ENCODE measurements at regions not wholly inside any gene's neighbourhood (a gene's known extent, or its start where the extent isn't known, plus 50 kb on each side); places are given as distances from the start of the nearest gene placed in this dataset.

DNA sequence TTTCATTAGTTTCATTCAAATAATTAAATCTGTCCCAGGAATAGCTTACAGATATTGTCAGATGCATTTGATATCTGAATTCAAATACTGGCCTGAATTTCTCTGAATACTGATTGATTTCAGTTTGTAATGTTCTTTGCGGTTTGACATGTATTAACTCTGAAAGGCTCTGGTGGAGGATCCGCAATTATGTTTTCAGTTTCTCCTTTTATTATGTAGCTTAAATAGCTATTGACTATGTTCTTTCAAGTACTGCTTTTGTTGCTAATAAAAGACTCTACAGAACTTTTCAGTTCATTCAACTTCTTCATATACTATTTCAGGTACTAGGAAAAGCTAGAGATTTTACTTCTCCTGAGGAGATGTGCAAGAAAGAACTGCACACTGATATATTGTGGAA lies 2085.4 kb upstream of the RAG2 start:
- H3K4me3 ChIP-seq, result no peak overlapping the region
- intact Hi-C loops (cut with DNase I), result no loop called here
- H3K4me1 ChIP-seq, result no peaks in the 10 kb centered on the region
- TF ChIP-seq, protein P1, sequence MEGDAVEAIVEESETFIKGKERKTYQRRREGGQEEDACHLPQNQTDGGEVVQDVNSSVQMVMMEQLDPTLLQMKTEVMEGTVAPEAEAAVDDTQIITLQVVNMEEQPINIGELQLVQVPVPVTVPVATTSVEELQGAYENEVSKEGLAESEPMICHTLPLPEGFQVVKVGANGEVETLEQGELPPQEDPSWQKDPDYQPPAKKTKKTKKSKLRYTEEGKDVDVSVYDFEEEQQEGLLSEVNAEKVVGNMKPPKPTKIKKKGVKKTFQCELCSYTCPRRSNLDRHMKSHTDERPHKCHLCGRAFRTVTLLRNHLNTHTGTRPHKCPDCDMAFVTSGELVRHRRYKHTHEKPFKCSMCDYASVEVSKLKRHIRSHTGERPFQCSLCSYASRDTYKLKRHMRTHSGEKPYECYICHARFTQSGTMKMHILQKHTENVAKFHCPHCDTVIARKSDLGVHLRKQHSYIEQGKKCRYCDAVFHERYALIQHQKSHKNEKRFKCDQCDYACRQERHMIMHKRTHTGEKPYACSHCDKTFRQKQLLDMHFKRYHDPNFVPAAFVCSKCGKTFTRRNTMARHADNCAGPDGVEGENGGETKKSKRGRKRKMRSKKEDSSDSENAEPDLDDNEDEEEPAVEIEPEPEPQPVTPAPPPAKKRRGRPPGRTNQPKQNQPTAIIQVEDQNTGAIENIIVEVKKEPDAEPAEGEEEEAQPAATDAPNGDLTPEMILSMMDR (IDR thresholded peaks at IDR 0.05), result no peak
- no peaks in the 10 kb centered on the region for H3K9me3 ChIP-seq
- ATAC-seq, result no peak
- H3K27me3 ChIP-seq, result no peaks in the 10 kb centered on the region
- H3K27ac ChIP-seq, result no peak overlapping the region
- no peaks in the 10 kb centered on the region for H3K36me3 ChIP-seq
- DNase-seq, result no peak
- WGBS, 2 donors, result 92 to 96% methylated on average over 2 of the region's 2 CpGs

DNA sequence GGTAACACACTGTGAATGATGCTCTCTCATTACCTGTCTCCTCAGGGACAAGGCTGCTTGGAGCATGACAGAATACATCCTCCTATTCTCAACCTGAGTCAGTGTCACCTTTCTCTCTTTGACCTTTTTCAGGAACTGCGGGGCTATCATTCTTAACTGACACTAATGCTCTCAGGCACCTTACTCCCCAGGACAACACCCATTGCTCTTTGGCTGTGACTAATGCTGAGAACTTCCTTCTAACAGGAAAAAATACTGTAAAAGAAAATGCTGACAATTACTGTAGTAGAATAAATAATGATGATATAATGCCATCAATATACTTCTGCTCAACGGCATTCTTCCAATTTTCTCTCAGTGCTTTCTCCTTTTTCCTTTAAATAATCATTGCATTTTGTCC lies 2082.7 kb upstream of the RAG2 start:
- DNase-seq (no peak), ATAC-seq (no peak)
- no peaks in the 10 kb centered on the region for H3K9me3 ChIP-seq
- H3K4me1 ChIP-seq, result no peaks in the 10 kb centered on the region
- H3K27ac ChIP-seq, result no peak overlapping the region
- TF ChIP-seq, protein P1 (IDR thresholded peaks at IDR 0.05), result no peak
- H3K27me3 ChIP-seq, result no peaks in the 10 kb centered on the region
- no peak overlapping the region for H3K4me3 ChIP-seq
- 77 to 79% methylated on average over 2 of the region's 2 CpGs for WGBS, 2 donors
- intact Hi-C loops (cut with DNase I), result no loop called here
- H3K36me3 ChIP-seq, result no peaks in the 10 kb centered on the region

DNA sequence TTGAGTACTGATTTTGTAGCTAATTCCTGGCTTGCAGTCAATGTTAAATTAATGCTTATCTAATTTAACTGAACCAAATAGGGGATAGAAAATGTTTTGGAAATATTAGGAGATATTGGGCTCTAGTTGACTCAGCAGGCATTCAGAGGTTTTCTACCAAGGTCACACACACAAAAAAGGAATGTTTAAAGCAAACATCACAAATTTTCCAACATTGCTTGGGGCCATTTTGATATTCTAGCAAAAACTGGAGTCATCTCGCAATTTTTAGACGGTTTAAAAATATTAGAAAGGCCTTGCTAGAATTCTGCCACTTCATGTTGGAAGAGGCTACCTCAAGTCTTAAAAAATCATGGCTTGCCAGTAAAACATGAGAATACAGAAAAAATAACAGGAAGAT lies 2082.1 kb upstream of the RAG2 start:
- TF ChIP-seq, protein P1 (IDR thresholded peaks at IDR 0.05), result no peak
- intact Hi-C loops (cut with DNase I), result no loop called here
- WGBS, 2 donors, result 94 to 95% methylated on average over 2 of the region's 2 CpGs
- DNase-seq (no peak), ATAC-seq (no peak)
- Histone ChIP-seq H3K9me3 (no peaks in the 10 kb centered on the region), H3K27me3 (no peaks in the 10 kb centered on the region), H3K36me3 (no peaks in the 10 kb centered on the region), H3K4me3 (no peak overlapping the region), H3K4me1 (no peaks in the 10 kb centered on the region), H3K27ac (no peak overlapping the region)

DNA sequence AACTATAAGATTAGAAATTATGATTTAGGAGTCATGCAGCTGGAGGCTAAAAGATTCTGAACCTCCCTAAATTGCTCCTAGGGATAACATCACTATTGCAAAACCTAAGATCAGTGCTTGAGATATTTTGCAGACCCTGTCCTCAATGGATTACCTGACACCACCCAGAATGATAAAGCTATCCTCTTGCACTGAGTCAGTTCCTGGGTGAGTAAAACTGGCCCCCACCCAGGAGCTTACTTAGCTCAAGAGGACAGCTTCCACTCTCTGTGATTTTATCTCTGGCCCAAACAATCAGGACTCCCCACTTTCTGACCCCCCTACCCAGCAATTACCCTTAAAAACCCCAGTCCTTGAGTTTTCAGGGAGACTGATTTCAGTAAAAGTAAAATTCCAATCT lies 2074.4 kb upstream of the RAG2 start:
- Histone ChIP-seq H3K9me3 (peaks cover 0 to 14% (median 0%) of the 10 kb centered on the region in 11 donors), H3K27me3 (no peaks in the 10 kb centered on the region), H3K4me3 (no peak overlapping the region), H3K4me1 (no peaks in the 10 kb centered on the region), H3K27ac (no peak overlapping the region), H3K36me3 (no peaks in the 10 kb centered on the region)
- TF ChIP-seq, protein P1 (IDR thresholded peaks at IDR 0.05), result no peak
- intact Hi-C loops (cut with DNase I), result no loop called here
- ATAC-seq (no peak), DNase-seq (no peak)

DNA sequence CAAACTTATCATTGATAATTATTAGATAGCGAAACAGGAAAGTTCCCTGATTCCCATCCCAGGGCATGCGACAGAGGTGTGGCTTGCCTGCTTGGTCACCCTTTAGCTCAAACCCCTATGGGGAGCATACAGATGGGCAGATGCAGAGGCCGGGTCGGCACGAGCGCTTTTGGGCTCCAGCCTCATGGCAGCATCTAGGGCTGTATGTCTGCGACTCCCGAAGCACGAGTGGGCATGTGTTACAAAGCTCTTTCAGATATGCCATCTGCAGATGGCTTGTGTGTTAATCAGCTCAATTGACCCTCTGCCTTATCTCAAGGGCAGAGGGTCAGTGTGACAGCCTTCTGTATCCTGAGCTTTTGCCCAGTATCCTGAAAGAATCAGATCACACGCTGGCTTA lies 2069.3 kb upstream of the RAG2 start:
- no peaks in the 10 kb centered on the region for H3K4me1 ChIP-seq
- ATAC-seq, result no peak
- H3K4me3 ChIP-seq, result no peak overlapping the region
- H3K27me3 ChIP-seq, result no peaks in the 10 kb centered on the region
- intact Hi-C loops (cut with DNase I), result no loop called here
- H3K9me3 ChIP-seq, result peaks cover 0 to 5% (median 0%) of the 10 kb centered on the region in 11 donors
- TF ChIP-seq, protein P1 (IDR thresholded peaks at IDR 0.05), result no peak
- no peaks in the 10 kb centered on the region for H3K36me3 ChIP-seq
- DNase-seq, result no peak
- WGBS, 2 donors, result 85 to 88% methylated on average over 10 of the region's 10 CpGs
- no peak overlapping the region for H3K27ac ChIP-seq

Measured in heart right ventricle (tissue), 16 donors.